Germinal center (tissue), 1 donor: ENCODE measurements at regions not wholly inside any gene's neighbourhood (a gene's known extent, or its start where the extent isn't known, plus 50 kb on each side); places are given as distances from the start of the nearest gene placed in this dataset.
"Not testable (repeated sequence)": the region's sequence is repeated elsewhere in the genome, so short reads cannot be mapped to it uniquely, and the experiment has no call there.

Source experiments
- DNase-seq: peaks from one replicate; pipeline ENCODE4 v3.0.0; 2012; ENCODE audit warnings: mixed read lengths, low spot score

DNA sequence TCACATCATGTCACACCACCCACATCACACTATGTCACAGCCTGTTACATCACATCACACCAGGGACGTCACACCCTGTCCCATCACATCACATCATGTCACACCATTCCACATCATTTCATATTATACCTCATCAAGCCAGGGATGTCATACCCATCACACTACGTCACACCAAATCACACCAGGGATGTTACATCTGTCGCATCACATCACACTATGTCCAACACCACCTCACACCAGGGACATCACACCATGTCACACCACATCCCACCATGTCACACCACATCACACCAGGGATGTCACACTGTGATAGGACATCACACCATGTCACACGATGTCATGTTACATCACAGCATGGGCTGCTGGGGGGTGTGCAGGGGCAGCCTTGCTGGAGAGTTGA is 110.6 kb downstream of the TMEM121 start:
- DNase-seq = no peak

DNA sequence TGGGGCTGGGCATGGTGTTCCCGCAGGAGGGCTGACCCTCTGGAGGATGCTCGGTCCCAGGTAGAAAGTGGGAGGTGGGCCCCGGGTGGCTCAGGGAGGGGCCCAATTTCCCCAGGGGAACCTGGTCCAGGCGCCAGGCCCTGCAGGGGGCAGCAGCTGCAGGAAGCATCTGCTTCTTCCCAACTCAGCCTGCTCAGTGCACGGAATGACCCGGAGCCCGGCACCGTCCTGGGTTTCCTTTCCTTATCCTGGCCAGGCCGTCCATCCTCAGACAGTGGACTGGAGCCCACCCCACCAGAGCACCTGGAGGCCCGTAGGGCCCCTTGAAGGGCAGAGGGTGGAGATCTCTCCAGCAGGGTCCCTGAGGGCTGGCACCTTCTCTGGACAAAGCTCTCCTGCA is 111.0 kb downstream of the TMEM121 start:
- DNase-seq = not testable (repeated sequence)

DNA sequence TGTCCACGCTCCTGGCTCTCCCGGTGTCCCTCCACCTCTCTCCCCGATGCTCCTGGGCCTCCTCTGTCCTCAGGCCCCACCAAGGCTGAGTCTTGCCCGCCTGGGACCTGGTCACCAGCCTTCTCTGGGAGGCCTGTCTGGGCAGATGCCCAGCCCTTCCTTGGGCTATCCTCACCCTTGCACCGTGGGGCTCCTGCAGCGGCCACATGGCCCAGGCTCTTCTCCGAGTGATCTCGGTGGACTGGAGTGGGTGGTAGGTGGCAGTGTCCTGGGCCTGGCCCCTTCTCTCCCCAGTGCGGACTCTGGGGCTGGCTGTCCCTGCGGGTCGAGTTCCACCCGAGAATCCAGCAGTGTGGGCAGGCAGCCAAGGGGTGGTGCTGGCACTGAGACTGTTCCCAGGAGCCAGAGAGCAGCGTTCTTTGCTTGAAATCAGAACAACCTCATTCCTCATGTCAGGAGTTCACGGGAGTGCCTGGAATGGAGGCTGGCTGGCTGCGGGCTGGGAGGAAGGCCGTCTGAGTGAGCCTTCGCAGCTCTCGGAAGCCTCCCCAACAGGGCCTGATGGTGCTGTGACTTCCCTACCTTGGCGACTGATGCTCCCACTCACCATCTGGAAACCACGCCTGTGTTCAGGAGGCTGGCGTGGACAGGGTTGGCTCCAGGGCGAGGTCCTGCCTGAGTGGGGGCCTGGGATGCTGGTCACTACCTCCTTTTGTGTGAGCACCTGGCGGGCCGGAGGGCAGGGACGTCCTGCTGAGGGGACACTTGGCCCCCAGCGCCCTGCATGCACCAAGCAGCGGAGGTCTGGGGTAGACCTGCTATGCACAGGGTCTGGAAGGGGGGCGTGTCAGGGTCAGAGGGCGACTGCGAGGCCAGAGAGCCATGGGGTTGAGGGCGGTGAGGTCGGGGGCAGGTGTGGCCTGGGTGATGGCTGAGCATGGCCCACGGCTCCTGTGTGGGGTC is 113.9 kb downstream of the TMEM121 start:
- not testable (repeated sequence) for DNase-seq

DNA sequence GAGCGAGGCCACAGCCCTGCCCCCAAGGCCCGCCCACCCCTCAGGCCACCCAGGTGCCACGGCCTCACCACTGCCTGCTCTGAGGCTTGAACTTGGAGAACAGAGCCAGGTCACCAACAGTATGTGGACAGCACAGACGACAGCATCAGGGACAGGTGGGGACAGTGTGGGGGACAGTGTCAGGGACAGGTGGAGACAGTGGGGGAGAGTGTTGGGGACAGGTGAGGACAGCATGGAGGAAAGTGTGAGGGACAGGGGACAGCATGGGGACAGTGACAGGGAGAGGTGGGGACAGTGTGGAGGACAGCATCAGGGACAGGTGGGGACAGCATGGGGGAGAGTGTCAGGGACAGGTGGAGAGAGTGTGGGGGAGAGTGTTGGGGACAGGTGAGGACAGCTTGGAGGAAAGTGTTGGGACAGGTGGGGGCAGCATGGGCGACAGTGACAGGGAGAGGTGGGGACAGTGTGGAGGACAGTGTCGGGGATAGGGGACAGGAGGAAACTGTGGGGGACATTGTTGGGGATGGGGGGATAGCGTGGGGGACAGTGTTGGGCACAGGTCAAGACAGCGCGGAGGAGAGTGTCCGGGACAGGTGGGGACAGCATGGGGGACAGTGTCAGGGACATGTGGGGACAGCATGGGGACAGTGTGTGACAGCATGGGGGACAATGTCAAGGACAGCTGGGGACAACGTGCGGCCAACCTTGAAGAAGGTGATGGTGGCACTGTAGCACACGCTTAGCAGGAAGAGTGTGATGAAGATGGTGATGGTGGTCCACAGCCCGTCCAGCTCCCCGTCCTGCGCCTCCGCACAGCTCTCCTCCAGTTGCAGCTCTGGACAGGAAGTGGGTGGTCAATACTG is 114.9 kb downstream of the TMEM121 start:
- DNase-seq = no peak

DNA sequence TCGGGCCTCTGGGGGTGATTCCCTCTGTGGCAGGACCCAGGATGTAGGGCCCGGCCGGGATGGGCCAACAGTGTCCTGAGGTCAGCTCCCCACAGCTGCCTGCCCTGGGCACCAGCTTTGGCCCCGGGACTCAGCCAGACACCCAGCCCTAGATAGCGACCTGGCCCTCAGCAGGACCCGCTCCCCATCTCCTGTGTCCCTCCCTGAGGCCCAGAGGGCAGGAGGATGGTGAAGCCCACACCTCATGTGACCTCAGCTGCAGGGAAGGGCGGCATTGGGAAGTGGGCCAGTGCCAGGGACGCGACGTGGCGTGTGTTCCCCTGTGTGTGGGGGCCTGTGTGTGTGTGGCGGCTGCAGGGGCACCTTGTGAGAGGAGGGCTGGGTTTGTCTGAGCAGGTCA is 115.6 kb downstream of the TMEM121 start:
- DNase-seq = not testable (repeated sequence)

DNA sequence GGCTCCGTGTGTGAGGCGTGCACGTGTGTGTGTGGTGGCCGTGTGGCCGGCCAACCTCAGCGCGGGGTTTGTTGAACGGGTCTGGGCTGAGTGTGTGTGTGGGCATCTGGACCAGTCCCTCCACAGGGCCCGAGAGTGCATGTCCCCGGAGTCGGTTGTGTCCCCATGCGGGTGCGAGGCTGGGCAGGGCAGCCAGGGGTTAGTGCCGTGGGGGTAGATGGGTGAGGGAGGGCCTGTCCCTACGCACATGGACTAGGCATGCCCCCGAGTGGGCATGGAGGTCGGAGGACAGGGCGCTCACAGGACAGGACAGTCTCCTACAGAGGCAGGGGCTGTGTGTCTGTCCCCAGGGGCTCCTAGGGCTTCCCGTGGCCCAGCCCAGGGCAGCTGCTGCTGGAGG is 116.1 kb downstream of the TMEM121 start:
- not testable (repeated sequence) for DNase-seq

DNA sequence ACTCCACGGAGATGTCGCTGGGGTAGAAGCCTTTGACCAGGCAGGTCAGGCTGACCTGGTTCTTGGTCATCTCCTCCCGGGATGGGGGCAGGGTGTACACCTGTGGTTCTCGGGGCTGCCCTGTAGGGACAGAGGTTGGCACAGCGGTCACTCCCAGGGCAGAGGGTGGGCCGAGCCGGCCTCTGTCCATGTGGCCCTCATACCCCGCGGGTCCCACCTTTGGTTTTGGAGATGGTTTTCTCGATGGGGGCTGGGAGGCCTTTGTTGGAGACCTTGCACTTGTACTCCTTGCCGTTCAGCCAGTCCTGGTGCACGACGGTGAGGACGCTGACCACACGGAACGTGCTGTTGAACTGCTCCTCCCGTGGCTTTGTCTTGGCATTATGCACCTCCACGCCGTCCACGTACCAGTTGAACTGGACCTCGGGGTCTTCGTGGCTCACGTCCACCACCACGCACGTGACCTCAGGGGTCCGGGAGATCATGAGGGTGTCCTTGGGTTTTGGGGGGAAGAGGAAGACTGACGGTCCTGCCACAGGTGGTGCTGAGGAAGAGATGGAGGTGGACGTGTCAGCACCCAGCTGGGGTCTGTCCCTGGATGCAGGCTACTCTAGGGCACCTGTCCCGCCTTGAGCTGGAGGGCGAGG is 117.1 kb downstream of the TMEM121 start:
- DNase-seq = not testable (repeated sequence)

DNA sequence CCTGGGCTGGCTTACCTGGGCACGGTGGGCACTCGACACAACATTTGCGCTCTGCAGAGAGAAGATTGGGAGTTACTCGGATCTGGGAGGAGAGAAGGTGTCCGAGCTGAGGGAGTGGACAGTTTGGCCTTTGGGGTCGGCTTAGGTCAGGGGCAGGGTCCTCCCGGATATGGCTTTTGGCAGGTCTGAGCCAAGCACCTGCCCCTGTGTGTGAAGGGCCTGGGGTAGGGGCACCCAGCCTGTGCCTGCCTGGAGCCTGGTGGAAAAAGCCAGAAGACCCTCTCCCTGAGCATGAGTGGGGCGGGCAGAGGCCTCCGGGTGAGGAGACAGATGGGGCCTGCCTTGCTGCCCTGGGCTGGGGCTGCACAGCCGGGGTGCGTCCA is 117.7 kb downstream of the TMEM121 start:
- DNase-seq = not testable (repeated sequence)

DNA sequence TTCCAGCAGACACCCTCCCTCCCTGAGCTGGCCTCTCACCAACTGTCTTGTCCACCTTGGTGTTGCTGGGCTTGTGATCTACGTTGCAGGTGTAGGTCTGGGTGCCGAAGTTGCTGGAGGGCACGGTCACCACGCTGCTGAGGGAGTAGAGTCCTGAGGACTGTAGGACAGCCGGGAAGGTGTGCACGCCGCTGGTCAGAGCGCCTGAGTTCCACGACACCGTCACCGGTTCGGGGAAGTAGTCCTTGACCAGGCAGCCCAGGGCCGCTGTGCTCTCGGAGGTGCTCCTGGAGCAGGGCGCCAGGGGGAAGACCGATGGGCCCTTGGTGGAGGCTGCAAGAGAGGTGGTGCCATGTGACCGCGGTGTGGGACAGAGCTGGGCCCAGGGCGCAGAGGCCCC is 118.1 kb downstream of the TMEM121 start:
- DNase-seq = not testable (repeated sequence)

DNA sequence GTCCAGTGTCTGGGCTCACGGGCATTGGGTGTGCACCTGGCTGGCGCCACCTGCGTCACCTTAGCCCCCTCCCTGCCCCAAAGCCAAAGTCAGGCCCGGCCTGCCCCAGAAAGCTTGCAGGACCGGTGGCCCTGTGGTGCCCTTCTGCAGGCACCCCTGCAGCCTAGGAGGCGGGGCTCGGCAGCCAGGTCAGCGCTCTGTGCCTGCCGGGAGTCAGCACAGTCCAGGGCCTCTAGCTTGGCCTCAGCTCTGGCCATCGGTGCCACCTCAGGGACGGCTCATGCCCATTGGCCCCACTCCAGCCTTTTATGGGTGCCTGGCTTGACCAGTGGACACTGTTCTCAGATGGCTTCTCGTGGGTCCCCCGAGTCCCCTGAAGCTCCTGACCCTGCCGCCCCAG is 118.5 kb downstream of the TMEM121 start:
- not testable (repeated sequence) for DNase-seq

DNA sequence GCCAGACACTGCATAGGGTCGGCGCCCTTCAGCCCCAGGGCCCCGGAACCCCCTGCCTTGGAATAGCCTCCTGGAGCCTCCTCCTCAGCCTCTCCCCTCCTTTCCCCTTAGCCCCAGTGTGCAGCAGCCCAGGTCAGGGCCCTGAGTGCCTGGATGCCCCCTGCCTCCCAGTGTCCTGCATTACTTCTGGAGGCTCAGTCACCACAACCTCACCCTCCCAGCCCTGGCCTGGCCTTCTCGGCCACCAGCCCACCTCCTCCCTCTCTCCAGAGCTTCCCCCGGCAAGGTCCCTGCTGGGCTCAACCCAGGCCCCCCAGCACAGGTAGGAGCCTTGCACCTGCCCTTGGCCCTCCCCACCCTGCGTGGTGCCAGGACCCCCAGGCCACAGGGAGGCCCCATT is 119.0 kb downstream of the TMEM121 start:
- not testable (repeated sequence) for DNase-seq

DNA sequence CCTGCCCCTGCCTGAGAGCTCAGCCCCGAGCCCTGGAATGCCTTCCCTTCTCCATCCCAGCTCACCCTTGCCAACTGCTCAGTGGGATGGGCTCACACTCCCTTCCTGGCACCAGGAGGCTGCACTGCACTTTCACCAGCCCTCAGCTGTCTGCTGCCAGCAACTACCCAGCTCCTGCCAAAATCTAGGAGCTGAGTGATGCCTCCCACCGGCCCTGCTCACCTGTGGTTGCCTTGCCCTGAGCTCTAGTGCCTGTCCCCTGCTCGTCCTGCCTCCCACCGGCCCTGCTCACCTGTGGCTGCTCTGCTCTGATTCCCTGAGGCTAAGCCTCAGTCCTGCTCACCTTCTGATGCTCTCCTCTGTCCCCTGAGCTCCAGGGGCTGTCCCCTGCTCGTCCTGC is 119.8 kb downstream of the TMEM121 start:
- DNase-seq = no peak

DNA sequence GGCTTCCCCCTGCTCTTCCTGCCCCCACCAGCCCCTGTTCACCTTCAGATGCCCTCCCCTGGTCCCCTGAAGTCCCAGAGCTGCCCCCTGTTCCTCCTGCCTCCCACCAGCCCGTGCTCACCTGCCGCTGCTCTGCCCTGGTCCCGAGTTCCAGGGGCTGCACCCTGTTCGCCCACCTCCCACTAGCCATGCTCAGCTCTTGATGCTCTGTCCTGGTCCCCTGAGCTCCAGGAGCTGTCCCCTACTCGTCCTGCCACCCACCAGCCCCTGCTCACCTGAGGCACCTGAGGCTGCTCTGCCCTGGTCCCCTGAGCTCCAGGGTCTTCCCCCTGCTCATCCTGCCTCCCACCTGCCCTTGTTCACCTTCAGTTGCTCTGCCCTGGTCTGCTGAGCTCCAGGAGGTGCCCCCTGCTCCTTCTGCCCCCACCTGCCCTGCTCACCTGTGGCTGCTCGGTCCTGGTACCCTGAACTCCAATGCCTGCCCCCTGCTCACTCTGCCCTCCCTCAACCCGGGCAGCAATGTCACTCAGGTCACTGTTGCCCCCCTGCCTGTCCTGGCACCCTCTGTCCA is 120.4 kb downstream of the TMEM121 start:
- not testable (repeated sequence) for DNase-seq

DNA sequence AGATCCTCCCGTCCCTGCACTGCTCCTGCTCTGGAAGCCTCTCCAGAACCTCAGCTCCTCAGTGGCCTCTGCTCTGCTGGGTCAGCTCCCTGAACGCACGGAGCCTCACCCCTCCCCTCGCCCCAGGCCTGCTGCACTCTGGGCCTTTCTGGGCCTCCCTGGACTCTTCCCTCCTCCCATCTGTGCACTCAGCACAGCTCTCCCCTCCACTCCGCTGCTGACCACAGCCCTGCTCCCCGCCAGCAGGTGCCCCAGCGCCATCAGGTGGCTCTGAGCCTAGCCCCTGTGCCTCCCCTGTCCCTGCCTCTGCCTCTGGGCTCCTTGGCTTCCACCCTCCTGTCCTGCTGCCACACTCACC is 121.0 kb downstream of the TMEM121 start:
- not testable (repeated sequence) for DNase-seq

DNA sequence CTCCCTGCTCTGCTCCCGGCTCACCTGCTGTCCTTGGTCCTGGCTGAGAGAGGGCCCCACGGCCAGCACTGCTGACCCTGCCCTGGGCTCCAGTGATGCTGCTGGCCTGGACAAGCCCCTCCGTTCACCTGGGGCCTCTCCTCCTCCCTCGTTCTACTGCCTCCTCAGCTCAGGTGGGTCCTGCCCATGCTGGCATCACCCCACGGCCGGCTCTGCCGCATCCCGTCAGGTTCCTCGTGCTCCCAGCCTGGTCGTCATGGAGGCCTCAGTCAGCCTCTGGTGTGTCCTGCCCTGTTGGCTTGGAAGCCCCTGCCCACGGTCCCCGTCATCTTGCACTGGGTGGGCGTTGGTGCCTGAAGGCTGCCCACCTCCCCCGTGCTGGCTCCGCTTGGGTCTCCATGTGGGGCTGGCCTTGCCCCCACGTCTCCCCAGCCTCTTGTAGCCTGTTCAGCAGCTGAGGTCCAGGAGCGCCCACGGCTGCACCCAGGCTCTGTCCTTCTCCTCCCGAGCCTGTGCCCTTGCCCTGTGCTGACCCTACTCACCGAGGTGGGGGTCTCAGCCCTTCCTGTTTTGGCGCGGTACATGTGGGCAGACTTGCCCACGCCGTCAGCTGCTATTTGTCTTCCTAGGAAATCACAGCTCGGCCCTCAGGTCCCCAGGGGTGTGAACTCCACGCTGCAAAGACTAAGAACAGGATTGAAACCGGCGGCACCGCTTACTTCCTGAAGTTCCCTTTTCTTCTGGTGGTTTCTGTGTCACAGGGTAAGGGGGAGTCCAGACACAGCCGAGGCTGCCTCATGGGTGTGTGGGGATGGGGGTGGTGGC is 121.6 kb downstream of the TMEM121 start:
- no peak for DNase-seq

DNA sequence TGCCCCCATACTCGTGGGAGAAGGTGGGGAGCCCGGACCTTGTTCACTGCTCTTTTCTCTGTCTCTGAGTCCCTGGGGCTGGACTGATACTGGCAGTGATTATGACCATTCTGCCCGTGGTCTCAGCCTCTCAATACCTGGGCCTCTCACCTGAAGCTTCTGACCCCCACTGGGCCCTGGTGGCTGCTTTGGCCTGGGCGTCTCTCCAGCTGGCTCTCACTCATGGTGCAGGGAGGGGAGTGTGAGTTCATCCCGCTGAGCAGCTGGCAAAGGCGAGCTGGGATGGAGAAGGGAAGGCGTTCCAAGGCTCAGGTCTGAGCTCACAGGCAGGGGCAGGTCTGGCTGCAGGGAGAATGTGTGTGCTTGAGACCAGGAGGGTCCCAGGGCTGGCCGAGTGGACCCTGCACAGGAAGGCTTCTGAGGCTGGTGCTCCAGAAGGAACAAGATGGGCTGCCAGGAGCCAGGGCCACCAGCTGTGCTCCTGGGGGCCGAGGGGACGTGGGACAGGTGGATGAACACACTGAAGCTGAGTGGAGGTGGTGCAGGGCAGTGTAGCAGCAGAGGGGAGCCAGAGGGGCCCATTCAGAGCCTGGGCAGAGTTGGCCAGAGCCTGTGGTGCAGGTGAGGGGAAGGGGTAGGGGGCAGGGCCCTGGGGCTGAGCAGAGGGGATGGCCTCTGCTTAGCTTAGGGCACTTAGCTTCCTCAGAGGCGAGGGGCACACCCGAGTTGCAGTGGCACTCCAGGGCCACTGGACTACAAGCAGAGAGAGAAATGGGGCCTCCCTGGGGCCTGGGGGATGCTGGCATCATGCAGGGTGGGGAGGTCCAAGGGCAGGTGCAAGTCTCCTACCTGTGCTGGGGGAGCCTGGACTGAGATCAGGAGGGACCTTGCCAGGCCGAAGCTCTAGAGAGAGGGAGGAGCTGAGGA is 122.5 kb downstream of the TMEM121 start:
- DNase-seq = not testable (repeated sequence)

DNA sequence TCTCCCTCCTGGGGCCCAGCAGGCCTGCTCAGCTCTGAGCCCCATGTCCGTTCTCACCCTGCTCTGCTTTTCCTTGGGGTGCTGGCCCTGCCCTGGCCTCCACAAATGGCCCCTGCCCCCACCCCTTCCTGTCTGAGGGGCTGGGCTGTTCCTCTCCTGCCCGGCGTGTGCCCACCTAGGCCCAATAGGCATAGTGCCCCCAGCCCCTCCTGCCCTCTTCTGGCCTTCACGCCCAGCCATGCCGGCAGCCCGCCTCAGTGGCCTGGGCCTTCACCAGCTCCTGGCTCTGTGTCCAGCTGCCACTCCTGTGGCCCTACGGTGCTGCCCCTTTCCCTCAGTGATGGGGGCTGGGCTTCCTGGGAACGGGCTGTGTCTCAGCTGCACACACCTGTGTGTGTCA is 125.9 kb downstream of the TMEM121 start:
- DNase-seq = not testable (repeated sequence)

DNA sequence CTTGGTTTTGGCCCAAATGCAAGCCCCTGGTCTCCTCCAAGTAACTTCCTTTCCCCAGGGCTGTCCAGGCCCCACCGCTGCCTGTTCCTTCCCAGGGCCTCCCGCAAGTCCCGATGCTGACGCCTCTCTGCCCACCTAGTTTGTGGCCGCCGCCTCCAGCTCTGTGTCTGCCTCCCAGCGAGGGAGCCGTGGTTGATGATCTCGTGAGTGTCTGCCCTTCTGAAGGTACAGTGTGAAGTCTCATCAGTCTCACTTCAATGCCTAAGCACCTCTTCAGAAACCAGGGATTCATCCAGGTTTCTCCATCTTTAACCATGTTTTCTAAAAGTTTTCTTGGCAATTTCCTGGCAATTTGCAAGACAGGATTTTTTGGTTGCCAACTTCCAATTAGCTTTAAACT is 127.5 kb downstream of the TMEM121 start:
- not testable (repeated sequence) for DNase-seq

DNA sequence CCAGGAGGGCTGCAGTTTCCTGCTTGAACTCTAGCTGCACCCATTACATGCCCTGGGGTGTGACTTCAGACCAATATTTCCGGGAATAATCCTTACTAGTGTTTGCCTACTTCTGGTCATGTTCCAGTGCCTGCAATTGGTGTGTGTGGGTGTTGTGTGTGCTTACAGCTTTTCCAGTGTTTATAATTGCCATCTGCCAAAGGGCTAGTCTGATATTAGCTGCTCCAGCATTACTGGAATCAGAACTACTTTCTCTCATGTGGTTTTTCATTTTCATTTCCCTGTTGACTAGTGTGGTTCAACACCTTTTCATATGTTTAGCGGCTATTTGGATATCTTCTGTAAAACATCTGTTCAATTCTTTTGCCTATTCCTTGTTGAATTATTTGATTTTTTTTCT is 132.9 kb downstream of the TMEM121 start:
- DNase-seq = not testable (repeated sequence)

DNA sequence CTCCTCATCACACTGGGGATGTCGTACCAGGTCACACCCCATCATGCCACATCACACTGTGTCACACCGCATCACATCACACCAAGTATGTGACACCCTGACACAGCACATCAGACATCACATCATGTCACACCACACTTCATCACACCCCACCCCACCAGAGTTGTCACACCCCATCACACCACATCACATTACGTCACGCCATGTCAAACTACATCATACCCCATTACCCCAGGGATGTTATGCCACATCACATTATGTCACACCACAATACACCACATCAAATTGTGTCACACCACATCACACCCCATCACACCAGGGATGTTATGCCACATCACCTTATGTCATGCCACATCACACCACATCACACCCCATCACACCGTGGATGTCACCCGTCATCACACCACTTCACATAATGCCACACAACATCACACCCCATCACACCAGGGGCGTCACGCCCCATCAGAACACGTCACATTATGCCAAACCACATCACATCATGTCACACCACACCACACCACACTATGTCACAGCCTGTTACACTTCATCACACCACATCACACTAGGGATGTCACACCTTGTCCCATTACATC is 133.6 kb downstream of the TMEM121 start:
- no peak for DNase-seq
